Endothelial cell (in vitro differentiated cells): ENCODE measurements at regions not wholly inside any gene's neighbourhood (a gene's known extent, or its start where the extent isn't known, plus 50 kb on each side); places are given as distances from the start of the nearest gene placed in this dataset.

Experiments
- DNase-seq: peaks from one replicate; pipeline ENCODE4 v3.0.0; 2021; ENCODE audit warnings: low spot score
- H3K27ac Mint-ChIP-seq: one replicate; pipeline ENCODE4 v1.8.0; 2021; ENCODE audit warnings: mixed read lengths, inconsistent platforms; ENCODE audit not compliant: unreplicated experiment
- H3K27me3 Mint-ChIP-seq: one replicate; pipeline ENCODE4 v1.8.0; 2021; ENCODE audit warnings: mild to moderate bottlenecking, moderate library complexity, mixed read lengths, inconsistent platforms; ENCODE audit not compliant: unreplicated experiment
- H3K36me3 Mint-ChIP-seq: one replicate; pipeline ENCODE4 v1.8.0; 2021; ENCODE audit warnings: mild to moderate bottlenecking, low read depth, mixed read lengths, inconsistent platforms; ENCODE audit not compliant: unreplicated experiment
- H3K4me1 Mint-ChIP-seq: one replicate; pipeline ENCODE4 v1.8.0; 2021; ENCODE audit warnings: mild to moderate bottlenecking, mixed read lengths, inconsistent platforms; ENCODE audit not compliant: unreplicated experiment
- H3K4me3 Mint-ChIP-seq: one replicate; pipeline ENCODE4 v1.8.0; 2021; ENCODE audit warnings: mild to moderate bottlenecking, mixed read lengths, inconsistent platforms; ENCODE audit not compliant: unreplicated experiment
- H3K9me3 Mint-ChIP-seq: one replicate; pipeline ENCODE4 v1.8.0; 2021; ENCODE audit warnings: mixed read lengths, inconsistent platforms; ENCODE audit not compliant: unreplicated experiment
- TF ChIP-seq, protein P1 (sequence below): fragments of 200-600 bp; sonication (generic); IDR thresholded peaks from one replicate; pipeline ENCODE4 v1.5.0; 2021; ENCODE audit warnings: antibody characterized with exemption; ENCODE audit not compliant: unreplicated experiment

DNA sequence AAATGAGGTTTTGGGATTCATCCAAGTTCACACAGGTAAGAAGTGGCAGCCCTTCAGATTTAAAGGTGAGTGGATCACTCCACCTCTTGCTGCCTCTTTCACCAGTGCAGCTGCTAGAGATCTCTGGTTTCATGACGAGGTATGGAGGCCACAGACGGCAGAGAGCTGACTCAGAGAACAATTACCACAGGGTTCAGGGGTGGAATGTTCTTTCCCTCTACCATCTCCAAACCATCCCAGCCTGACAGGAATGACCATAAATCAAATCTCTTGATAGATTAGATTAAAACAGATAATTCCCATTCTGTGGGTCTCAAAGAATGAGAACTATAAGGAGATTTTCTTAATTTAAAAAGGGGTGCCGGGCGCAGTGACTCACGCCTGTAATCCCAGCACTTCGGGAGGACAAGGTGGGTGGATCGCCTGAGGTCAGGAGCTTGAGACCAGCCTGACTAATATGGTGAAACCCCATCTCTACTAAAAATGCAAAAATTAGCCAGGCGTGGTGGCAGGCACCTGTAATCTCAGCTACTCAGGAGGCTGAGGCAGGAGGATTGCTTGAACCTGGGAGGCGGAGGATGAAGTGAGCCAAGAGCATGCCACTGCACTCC is 174.2 kb upstream of the ATP11B start:
- TF ChIP-seq, protein P1, sequence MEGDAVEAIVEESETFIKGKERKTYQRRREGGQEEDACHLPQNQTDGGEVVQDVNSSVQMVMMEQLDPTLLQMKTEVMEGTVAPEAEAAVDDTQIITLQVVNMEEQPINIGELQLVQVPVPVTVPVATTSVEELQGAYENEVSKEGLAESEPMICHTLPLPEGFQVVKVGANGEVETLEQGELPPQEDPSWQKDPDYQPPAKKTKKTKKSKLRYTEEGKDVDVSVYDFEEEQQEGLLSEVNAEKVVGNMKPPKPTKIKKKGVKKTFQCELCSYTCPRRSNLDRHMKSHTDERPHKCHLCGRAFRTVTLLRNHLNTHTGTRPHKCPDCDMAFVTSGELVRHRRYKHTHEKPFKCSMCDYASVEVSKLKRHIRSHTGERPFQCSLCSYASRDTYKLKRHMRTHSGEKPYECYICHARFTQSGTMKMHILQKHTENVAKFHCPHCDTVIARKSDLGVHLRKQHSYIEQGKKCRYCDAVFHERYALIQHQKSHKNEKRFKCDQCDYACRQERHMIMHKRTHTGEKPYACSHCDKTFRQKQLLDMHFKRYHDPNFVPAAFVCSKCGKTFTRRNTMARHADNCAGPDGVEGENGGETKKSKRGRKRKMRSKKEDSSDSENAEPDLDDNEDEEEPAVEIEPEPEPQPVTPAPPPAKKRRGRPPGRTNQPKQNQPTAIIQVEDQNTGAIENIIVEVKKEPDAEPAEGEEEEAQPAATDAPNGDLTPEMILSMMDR, result no peak
- Mint-ChIP-seq H3K36me3 (no peaks in the 10 kb centered on the region), H3K4me1 (peaks cover 4% of the 10 kb centered on the region), H3K4me3 (no peak overlapping the region), H3K27ac (no peak overlapping the region), H3K9me3 (no peaks in the 10 kb centered on the region), H3K27me3 (no peaks in the 10 kb centered on the region)
- DNase-seq, result no peak

DNA sequence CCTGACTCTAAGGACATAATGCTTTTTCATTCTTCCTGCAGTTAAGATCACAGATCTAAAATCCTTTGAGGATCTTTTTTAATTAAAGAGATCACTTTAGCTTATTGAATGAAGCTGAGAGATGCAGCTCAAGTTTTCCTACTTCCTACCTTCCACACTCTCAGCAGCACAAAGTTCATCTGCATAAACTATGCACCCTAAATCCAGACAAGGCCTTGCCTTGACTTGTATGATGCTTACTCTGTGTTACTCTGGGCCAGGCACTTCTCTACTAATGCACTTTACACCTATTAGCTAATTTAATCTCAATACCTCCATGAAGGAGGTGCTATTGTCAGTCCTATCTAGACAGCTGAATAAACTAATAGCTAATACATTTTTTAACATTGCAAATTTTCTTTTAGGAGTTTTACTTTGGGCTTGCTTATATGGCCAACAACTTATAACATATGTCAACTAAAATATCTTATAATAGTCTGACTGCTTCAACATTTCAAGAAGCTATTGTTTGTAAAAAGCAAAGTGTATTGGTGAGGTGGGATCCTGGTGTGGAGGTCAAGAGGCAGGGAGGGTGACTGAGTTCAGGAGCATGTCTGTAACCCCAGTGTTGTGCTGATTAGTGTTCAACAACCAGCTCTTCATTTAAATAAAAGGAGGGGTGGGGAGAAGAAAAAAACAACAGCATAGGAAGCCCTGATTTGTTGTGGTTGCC is 172.4 kb upstream of the ATP11B start:
- Mint-ChIP-seq H3K4me1 (peaks cover 4% of the 10 kb centered on the region), H3K36me3 (no peaks in the 10 kb centered on the region), H3K4me3 (no peak overlapping the region), H3K27ac (no peak overlapping the region), H3K9me3 (no peaks in the 10 kb centered on the region), H3K27me3 (no peaks in the 10 kb centered on the region)
- TF ChIP-seq, protein P1, result no peak
- no peak for DNase-seq

DNA sequence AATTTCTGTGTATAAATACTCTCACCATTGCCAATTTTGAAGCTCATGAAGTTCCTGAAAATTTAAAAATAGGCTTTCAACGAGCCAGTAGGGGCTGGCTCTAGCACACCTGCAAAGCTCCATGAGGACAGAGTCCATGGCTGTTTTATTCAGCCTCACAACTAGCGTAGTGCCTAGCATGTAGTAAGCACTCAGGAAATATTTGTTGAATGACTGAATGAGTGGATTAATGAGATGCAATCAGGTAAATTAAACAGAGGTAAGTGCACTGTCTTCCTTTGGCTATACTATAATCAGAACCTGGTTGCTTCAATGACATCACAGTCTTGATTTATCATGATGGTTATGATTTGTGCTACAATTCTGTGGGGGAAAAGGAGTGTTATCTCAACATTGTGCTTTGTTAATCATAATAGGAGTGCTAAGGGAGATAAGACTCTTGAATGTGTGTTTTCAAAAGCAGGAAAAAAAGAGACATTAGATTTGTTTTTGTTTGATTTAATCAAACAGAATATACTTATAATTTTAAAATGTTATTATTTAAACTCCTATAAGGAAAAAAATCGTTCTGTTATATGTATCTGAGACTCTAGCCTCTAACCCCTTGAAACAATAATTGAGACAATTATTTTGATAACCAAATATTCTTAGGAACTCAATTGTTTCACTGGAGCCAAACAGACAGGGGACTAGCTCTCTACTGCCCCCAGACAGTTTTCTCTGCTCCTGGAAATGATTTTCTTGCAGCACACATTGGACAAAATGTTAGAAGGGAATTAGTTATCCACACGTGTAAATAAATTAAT is 171.7 kb upstream of the ATP11B start:
- Mint-ChIP-seq H3K27me3 (no peaks in the 10 kb centered on the region), H3K4me1 (peaks cover 4% of the 10 kb centered on the region), H3K27ac (no peak overlapping the region), H3K9me3 (no peaks in the 10 kb centered on the region), H3K36me3 (no peaks in the 10 kb centered on the region), H3K4me3 (no peak overlapping the region)
- TF ChIP-seq, protein P1, result peak; percentile 22
- no peak for DNase-seq

DNA sequence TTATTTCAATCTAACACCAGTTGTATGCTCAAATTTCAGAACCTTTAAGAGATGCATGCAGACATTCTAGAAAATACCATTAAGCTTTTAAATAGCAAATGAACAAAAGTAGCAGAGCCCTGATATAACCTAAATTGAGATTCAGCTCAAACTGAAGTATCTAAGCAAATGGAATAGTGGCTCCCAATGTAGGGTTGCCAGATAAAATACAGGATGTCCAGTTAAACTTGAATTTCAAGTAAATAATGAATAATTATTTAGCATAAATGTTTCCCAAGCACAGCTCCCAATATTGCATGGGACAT is 171.1 kb upstream of the ATP11B start:
- no peaks in the 10 kb centered on the region for H3K9me3 Mint-ChIP-seq
- no peak overlapping the region for H3K27ac Mint-ChIP-seq
- DNase-seq, result no peak
- H3K4me3 Mint-ChIP-seq, result no peak overlapping the region
- H3K4me1 Mint-ChIP-seq, result peaks cover 4% of the 10 kb centered on the region
- TF ChIP-seq, protein P1, result no peak
- H3K36me3 Mint-ChIP-seq, result no peaks in the 10 kb centered on the region
- H3K27me3 Mint-ChIP-seq, result no peaks in the 10 kb centered on the region
